Tibial nerve (tissue), 3 donors: ENCODE measurements at regions not wholly inside any gene's neighbourhood (a gene's known extent, or its start where the extent isn't known, plus 50 kb on each side); places are given as distances from the start of the nearest gene placed in this dataset.

Source experiments
- POLR2A ChIP-seq, 2 donors: fragments of 450-650 bp; IDR thresholded peaks; one replicate each; pipeline ENCODE4 v1.6.1; 2017; ENCODE audit warnings: antibody characterized with exemption in 2 of 2, mild to moderate bottlenecking in 2 of 2, moderate library complexity in 2 of 2
- TF ChIP-seq, protein P1 (sequence below), 5 experiments: fragments of 200-600 bp in 3 of 5; fragments of 450-650 bp in 2 of 5; sonication (generic) in 3 of 5; IDR thresholded peaks; one replicate each; pipeline ENCODE4 v1.5.1; 2016 to 2019; ENCODE audit warnings: antibody characterized with exemption in 5 of 5, mild to moderate bottlenecking in 3 of 5, moderate library complexity in 2 of 5

DNA sequence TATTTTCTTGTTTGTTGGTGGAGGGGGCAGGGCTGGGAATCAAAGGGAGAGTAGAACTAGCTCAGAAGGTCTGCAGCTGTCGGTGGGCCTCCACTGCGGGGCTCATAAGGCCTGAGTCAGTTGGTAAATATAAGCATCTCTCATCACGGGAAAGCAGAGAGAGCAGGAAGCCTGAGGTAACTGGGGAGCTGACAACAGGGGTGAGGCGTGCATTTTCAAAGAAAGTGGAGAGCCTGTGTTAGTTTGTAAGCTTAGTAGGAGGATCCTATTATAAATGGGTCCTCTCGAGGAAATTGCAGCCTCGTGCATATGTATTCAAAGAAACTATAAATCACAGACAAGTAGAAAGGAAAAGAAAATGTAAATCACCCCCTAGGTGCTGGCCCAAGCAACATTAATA is 221.0 kb upstream of the CDH13 start:
- TF ChIP-seq, protein P1, sequence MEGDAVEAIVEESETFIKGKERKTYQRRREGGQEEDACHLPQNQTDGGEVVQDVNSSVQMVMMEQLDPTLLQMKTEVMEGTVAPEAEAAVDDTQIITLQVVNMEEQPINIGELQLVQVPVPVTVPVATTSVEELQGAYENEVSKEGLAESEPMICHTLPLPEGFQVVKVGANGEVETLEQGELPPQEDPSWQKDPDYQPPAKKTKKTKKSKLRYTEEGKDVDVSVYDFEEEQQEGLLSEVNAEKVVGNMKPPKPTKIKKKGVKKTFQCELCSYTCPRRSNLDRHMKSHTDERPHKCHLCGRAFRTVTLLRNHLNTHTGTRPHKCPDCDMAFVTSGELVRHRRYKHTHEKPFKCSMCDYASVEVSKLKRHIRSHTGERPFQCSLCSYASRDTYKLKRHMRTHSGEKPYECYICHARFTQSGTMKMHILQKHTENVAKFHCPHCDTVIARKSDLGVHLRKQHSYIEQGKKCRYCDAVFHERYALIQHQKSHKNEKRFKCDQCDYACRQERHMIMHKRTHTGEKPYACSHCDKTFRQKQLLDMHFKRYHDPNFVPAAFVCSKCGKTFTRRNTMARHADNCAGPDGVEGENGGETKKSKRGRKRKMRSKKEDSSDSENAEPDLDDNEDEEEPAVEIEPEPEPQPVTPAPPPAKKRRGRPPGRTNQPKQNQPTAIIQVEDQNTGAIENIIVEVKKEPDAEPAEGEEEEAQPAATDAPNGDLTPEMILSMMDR (IDR thresholded peaks at IDR 0.05) = no peak
- no peak for TF ChIP-seq POLR2A (IDR thresholded peaks at IDR 0.05)
